T-helper 2 cell (primary cell): ENCODE measurements at regions not wholly inside any gene's neighbourhood (a gene's known extent, or its start where the extent isn't known, plus 50 kb on each side); places are given as distances from the start of the nearest gene placed in this dataset.

Experiments used
- DNase-seq, 5 experiments: peaks; one replicate each; pipeline versions ENCODE4 v3.0.0 to v3.0.0-alpha.2; 2012 to 2022

- DNase-seq = no peak
These were observed 113.9 kb downstream of the C5orf15 start for GRCh38 chr5:133854554-133854953.

- no peak for DNase-seq
These were observed 114.6 kb downstream of the C5orf15 start for GRCh38 chr5:133853646-133854365.

- DNase-seq = no peak
These were observed 116.9 kb downstream of the C5orf15 start for GRCh38 chr5:133851521-133851920.

DNA sequence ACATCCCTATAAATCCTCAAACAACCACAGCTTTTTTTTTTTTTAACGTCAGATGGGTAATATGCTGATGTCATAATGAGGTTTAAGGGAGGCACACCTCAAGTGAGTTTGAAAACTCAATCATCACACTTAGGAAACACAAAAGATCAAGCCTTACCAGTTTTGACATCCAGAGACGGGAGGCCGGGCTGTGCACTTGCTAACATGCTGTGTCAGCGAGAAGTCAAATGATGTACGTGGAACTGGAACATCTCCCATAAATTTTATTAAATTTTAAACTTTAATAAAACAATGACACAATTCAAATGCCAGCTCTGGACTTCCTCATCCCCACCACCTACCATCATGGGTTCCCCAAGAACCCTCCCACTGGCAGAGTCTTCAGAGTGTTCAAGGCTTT is 117.6 kb downstream of the C5orf15 start:
- DNase-seq = no peak

- no peak for DNase-seq
These were observed 119.3 kb downstream of the C5orf15 start for GRCh38 chr5:133849116-133849515.

DNA sequence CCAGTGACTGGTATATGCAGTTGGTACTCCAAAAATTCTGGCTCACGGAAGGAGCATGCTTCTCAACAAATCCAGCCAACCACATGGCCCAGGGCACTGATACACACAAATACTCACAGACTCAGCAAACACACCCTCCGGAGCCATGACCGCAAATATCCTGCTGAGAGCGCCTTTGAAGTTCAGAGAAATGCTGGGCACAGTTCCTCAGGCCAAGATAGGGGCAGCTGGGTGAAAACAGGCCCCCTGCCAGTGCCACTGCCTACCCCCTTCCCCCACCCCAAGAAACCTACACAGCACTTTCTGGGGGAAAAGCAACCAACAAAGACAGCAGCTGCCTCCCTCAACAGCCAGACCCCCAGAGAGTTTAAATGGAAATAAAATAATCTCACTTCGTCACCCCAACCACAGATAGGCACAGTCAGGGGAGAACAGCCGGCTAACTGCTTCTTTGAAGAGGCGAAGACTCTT is 120.0 kb downstream of the C5orf15 start:
- peak in 1 of 5 experiments; percentile 19 for DNase-seq

- no peak for DNase-seq
These were observed 120.5 kb downstream of the C5orf15 start for GRCh38 chr5:133847886-133848285.

DNA sequence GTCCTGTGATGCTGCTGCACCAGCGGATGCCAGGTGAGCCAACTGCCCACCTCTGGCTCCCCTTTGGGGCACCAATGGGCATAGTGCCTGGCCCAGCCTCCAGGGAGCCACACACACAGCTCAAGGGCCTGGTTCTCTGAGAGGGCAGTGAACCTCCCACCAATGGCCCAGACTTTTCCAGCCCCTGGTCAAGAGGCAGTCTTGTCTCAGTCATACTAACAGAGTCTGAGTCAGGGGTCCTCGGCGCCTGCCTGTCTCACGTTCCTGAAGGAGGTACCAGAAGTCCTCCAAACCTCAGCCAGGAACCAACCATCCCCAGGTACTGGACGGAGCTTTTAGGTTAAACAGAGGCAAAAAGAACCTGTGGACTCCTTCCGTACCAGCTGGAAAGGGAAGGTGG is 121.1 kb downstream of the C5orf15 start:
- DNase-seq = no peak

- DNase-seq = no peak
These were observed 121.8 kb downstream of the C5orf15 start for GRCh38 chr5:133846478-133847226.

DNA sequence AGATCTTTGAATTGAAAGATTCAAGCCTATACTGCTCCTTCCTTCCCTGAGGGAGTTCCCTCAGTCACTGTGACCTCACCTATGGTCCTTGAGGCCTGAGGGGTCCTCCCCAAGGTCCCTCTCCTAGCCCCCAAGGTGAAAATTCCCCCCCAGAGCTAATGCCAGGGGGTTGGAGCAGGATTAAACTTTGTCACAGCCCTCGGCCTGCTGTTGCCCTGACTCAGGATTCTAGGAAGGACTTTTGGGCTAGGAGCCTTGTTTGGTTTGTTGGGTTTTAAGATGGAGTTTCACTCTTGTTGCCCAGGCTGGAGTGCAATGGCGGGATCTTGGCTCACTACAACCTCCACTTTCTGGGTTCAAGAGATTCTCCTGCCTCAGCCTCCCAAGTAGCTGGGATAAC is 123.2 kb downstream of the C5orf15 start:
- no peak for DNase-seq

DNA sequence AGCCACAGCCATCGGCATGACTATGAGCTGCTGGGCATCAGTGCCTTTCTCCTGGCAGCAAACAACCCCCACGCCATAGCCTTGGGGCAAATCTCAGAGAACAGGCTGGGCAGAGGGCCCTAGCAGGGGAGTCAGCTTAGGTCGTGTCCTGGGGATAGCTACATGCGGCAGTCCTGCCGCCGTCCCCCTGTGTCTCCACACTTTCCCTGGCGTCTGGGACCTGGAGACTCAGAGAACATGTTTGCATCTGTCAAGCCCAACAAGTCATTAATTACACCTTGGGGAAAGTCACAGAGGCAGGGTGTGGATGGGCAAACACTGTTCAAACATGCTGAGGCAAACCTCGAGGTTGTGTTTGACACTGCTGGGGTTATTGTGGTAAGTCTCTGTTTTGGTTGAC is 123.6 kb downstream of the C5orf15 start:
- no peak for DNase-seq

- DNase-seq = no peak
These were observed 124.5 kb downstream of the C5orf15 start for GRCh38 chr5:133843911-133844310.

DNA sequence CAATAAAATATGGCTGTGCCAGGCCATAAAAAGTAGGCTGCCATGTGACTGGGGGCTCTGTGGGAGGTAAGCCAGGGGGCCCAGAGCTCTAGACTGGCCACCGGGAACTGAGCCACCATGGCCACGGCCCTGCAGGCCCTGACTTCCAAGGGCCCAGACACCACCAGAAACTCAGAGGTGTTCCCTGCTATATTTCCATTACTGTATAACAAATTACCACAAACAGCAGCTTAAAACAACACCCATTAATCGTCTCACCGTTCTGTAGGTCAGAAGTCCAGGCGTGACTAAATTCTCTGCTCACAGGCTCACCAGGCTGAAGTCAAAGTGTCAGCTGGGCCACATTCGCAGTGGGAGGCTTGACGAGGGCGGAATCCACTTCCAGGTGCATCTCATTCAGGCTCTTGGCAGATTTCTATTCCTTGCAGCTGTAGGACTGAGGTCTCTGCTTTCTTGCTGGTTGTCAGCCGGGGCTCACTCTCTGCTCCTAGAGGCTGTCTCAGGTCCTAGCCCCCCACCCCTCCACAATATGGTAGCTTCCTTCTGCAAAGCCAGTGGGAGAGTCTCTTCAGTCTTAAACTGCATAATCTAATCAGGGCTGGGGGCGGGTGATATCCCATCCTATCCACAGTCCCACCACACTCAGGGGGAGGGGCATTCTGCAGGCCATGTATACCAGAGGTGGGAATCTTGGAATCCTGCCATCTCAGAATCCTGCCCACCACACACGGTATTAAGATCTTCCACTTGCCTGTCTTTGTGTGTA is 125.4 kb downstream of the C5orf15 start:
- no peak for DNase-seq

DNA sequence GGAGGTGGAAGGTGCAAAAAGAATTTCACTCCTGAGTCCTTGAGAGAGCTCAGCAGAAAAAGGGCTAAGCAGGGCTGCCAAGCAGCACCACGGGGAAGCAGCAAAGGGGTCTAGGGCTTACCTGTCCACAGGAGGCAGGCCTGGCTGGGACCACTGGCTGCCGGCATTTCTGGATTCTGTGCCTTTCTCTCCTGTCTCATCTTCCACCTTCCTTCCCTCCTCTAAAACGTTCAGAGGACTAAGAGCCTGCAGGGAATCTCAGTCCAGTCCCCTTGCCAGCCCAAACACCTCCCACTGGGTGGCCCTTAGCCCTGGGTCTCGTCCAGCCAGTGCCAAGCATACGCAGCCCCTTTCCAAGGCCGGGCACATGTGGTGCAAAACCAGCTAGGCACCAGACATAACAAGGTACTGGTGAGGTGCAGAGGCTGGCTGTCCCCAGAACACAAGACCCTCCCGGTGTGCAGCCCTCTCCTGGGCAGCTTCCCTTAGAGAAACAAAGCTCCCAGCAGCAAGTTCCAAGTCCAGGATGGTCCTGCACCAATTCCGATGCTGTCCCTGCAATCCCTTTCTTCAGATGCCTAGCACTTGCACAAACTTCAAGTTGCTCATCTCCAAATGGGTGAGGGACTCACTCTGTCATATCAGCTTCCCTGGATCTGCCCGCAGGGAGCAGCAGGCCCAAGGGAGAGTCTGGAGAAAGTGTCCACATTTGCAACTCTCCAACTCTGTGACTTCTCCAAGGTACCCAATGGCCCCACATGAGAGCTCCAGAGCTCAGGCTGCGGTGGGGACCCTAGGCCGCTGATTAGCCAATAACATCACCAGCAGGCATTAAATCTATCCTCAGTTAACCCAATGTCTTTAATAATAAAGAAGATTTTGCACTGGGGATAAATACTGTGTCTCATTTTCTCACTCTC is 126.3 kb downstream of the C5orf15 start:
- no peak for DNase-seq

GRCh38 chr5:133840168-133840567 is 128.3 kb downstream of the C5orf15 start:
- DNase-seq = no peak

- no peak for DNase-seq
These were observed 128.7 kb downstream of the C5orf15 start for GRCh38 chr5:133839721-133840120.

DNA sequence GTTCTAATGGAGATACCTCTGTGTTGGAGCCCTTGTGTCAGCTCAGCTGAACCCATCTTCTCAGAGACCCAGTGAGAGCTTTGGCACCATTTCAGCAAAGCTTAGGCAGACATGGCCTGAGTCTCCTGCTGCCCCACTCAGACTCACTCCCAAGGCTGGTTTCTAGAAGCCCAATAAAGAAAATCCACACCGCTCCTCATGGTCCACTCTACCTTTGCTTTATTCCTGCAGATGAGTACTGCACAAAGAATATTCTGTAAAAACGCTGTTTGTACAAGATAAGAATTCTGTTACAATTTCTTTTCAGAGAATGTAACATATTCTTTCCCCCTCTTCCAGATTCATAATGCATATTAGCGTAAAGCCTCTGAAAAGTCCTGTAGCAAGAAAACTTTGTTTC is 129.3 kb downstream of the C5orf15 start:
- DNase-seq = no peak

DNA sequence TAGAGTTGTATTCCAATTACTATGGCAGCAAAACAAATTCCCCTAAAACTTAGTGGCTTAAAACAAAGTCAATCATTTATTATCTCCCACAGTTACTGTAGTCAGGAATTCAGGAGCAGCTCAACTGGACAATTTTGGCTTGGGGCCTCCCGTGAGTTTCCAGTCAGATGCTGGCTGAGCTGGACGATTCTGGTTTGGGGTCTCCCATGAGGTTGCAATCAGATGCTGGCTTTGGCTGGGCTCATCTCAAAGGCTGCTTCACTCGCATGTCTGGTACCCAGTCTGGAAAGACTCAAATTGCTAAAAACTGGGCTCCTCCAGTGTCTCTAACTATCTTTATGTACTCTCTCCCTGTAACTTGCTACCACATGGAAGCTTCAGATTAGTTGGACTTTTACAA is 130.1 kb downstream of the C5orf15 start:
- DNase-seq = no peak

- no peak for DNase-seq
These were observed 136.8 kb downstream of the C5orf15 start for GRCh38 chr5:133831491-133832224.

DNA sequence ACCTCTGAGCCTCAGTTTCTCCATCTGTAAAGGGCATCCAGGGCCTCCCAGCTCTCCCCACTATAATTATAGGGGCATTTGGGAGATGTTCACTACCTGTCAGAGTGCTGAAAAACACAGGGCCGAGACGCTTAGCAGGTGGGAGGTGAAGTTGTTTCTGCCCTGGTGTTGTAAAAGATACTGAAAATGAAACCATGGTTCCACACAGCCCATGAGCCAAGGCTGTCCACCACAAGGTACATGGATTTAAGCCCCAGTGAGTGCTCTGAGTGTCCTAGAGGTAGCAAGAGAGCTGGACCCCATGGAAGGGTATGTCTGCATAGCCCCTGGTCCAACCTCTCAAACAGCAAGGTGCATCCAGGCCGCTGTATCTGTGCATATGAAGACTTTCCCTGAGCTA is 137.5 kb downstream of the C5orf15 start:
- no peak for DNase-seq

- DNase-seq = no peak
These were observed 138.1 kb downstream of the C5orf15 start for GRCh38 chr5:133830281-133830680.

GRCh38 chr5:133829786-133830185 is 138.6 kb downstream of the C5orf15 start:
- no peak for DNase-seq
